PC-9 (cell line): ENCODE measurements at regions not wholly inside any gene's neighbourhood (a gene's known extent, or its start where the extent isn't known, plus 50 kb on each side); places are given as distances from the start of the nearest gene placed in this dataset.

Experiments used
- EZH2 ChIP-seq: fragments of 200-600 bp; sonication (generic); IDR thresholded peaks from 2 replicates; pipeline ENCODE4 v1.8.0; 2017; ENCODE audit warnings: antibody characterized with exemption, low read depth
- TF ChIP-seq, protein P1 (sequence below): fragments of 200-600 bp; sonication (generic); conservative IDR thresholded peaks from 2 replicates; pipeline ENCODE4 v1.6.1; 2017; ENCODE audit warnings: mixed run types, antibody characterized with exemption, mild to moderate bottlenecking, moderate library complexity

DNA sequence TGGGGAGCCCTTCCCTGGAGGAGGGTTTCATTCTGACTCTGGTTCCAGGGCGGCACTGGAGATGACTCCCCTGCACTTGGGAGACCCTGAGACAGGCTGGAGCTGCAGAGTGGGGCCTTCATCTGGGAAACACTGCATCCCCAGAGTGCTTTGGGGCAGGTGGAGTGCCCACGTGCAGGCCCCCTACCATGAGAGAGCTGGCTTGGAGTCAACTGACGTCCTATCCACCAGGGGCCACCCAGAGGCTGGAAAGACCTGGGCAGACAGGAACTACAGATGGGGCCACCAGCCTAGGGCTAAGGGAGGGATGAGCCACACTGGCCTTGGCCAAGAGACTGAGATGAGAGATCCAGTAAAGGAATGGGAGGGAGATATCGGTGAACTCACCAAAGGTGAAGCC, 153.8 kb downstream of the ASB1 start:
- TF ChIP-seq, protein P1, sequence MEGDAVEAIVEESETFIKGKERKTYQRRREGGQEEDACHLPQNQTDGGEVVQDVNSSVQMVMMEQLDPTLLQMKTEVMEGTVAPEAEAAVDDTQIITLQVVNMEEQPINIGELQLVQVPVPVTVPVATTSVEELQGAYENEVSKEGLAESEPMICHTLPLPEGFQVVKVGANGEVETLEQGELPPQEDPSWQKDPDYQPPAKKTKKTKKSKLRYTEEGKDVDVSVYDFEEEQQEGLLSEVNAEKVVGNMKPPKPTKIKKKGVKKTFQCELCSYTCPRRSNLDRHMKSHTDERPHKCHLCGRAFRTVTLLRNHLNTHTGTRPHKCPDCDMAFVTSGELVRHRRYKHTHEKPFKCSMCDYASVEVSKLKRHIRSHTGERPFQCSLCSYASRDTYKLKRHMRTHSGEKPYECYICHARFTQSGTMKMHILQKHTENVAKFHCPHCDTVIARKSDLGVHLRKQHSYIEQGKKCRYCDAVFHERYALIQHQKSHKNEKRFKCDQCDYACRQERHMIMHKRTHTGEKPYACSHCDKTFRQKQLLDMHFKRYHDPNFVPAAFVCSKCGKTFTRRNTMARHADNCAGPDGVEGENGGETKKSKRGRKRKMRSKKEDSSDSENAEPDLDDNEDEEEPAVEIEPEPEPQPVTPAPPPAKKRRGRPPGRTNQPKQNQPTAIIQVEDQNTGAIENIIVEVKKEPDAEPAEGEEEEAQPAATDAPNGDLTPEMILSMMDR = no peak
- no peak for TF ChIP-seq EZH2
